HS-27A (cell line): ENCODE measurements at regions not wholly inside any gene's neighbourhood (a gene's known extent, or its start where the extent isn't known, plus 50 kb on each side); places are given as distances from the start of the nearest gene placed in this dataset.

Source experiments
- DNase-seq: peaks from one replicate; pipeline ENCODE4 v3.0.0-alpha.2; 2012; ENCODE audit warnings: low read depth, missing footprints

DNA sequence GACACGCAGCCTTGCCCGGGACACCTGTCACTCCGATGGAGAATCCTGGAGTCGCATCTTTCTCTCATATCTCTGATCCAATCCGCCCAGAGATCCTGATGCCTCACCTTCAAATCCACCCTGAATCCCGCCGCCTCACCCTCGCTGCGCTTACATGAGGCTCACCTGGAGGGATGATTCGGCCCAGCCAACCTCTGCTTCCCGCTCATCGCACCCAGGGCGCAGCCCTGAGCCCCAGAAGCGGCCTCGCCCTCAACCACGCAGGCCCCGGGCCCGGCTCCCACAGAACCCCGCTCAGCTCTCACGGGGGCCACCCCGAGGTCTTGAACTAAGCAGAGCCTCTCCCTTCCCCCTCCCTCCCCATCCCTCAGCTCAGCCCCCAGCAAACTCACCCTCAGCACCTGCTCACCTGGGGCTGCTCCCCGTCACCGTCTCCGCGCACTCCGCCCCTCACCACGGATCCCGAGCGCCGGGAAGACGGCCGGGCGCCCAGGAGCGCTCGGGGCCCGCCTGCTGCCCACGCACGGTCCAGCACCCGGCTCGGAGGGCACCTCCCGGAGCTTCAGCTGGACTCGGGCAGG is 160.0 kb downstream of the NDUFA10 start:
- DNase-seq = no peak

DNA sequence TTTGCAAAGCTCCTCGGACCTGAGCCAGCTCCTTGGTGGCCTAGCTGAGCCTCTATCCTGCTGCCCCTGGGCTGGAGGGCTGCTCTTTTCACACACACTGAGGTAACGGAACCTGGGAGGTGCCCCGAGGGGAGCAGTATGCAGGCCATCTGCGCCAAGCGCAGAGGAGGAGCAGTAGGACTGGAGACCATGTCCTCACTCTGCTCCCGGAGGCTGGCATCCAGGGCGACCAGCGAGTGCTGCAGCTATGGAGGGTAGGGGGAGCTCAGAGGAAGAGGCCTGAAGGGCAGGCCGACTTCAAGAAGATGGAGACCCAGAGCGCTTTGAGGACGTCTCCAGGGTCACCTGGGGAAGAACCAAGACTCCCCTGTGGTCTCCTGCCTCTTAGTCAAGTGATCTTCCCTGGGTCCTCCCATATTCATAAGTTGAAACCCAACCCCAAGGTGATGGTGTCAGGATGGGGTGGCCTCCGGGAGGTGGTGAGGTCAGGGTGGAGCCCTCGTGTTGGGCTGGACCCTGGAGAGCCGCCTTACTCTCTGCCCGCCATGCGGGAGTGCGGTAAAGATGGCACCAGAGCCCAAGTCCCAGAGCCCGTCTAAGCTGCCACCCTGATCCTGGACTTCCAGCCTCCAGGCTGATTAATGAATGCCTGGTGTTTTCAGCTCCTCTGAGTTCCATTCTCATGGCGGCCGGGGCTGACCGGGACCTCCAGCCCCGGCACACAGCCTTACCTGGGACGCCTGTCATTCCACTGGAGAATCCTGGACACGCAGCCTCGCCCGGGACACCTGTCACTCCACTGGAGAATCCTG is 160.7 kb downstream of the NDUFA10 start:
- DNase-seq = no peak

DNA sequence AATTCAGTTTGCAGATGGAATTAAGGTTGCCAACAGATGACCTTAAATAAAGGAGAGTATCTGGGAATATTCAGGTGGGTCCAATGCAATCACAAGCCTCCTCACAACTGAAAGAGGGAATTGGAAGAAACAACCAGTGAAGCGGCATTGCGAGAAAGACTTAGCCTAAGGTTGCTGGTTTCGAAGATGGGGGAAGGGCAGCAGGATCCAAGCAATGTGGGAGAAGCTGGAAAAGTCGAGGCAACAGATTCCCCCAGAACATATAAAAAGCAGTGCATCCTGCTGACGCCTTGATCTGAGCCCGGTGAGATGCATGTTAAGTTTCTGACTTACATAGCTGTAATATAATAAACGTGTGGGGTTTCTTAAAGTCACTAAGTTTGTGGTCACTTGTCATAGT is 162.5 kb downstream of the NDUFA10 start:
- DNase-seq = no peak

DNA sequence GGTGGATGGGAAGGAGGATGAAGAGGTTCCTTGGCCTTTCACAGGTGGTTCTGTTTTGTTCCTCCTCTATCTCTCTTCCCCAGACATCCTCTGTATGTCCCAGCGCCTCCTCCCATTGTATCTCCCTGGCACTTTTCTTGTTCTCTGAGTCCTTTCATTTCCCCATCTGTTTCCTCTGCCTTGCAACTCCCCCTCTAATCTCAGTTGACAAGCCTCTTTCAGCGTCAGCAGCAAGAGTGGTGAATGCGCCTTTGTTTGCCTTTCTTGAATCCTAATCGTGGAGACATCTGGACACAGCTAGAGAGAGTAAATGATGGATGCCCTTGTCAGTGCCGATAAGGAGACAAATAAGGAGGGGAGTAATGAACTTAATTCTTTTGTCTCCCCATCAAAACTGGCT is 167.0 kb downstream of the NDUFA10 start:
- no peak for DNase-seq

DNA sequence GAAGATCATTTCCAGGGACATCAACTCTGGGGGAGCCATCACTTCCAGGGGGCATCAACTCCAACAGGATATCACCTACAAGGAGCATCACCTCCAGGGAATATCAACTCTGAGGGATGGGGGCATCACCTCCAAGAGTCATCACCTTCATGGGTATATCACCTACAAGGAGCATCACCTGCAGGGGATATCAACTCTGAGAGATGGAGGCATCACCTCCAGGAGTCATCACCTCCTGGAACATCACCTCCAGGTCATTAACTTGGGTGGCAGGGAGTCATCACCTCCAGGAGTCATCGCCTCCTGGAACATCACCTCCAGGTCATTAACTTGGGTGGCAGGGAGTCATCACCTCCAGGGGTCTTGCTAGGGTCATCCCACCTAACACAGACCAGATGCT is 167.6 kb downstream of the NDUFA10 start:
- DNase-seq = no peak

DNA sequence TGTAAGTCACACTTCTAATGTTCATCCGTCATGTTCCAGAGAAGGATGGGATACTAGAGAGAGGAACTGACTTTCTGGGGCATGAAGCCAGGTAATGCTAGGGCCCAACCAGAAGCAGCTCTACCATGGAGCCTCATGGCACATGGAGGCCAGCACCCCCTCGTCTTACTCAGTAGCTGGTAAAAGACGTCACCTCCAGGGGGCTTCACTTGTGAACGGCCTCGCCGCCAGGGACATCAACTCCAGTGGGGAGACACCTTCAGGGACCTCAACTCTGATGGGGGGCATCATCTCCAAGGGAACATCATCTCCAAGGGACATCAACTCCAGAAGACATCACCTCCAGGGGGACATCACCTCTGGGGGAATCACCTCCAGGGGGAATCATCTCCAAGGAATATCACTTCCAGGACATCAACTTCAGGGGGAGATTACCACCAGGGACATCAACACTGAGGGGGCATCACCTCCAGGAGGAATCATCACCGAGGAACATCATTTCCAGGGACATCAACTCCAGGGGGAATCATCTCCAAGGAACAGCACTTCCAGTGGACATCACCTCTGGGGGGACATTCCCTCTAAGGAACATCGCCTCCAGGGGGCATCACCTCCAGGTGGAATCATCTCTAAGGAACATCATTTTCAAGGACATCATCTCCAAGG is 168.4 kb downstream of the NDUFA10 start:
- DNase-seq = no peak

DNA sequence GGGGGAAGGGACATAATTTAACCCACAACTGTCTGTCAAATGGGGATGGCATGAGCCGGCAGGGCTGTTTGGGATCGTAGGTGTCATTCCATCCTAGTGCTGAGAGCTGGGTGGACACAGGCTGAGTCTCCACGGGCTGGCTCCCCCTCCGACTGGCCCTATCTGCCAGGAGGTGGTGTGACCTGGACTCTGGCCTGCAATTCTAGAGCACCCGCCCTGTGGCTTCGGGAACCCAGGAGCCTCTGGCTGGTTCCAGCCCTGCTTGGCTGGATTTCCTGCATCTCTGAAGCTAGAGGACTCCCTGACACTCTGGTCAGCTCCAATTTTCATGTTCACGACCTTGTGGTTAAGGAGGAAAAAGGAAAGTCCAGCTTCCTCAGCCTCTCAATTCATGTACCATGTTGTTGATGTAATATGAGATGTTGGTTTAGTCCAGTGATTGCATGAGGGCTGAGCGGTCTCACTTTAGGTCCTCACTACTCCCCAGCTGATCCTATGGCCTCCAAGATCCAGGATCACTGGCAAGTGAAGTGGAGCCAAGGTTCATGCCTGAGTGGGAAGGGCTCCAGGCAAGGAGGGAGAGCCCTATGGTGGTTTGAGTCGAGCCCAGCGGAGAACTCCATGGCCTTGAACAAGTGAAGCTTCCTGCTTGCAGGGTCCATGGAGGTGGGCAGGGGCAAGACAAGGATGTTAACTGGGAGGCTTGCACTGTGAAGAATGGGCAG is 169.1 kb downstream of the NDUFA10 start:
- no peak for DNase-seq

DNA sequence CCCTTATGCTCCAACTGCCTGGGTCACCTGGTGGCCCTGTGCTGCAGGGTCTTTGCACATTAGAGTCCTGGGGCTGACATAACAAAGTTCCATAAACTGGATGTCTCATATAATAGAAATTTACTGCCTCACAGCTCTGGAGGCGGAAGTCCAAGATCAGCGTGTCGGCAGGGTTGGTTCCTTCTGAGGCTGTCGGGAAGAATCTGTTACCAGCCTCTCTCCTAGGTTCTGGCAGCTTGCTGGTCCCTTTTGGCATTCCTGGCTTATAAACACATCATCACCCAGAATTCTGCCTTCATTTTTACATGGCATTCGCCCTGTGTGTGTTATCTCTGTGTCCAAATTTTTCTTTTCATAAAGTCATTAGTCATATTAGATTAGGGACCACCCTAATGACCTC is 170.5 kb downstream of the NDUFA10 start:
- no peak for DNase-seq

DNA sequence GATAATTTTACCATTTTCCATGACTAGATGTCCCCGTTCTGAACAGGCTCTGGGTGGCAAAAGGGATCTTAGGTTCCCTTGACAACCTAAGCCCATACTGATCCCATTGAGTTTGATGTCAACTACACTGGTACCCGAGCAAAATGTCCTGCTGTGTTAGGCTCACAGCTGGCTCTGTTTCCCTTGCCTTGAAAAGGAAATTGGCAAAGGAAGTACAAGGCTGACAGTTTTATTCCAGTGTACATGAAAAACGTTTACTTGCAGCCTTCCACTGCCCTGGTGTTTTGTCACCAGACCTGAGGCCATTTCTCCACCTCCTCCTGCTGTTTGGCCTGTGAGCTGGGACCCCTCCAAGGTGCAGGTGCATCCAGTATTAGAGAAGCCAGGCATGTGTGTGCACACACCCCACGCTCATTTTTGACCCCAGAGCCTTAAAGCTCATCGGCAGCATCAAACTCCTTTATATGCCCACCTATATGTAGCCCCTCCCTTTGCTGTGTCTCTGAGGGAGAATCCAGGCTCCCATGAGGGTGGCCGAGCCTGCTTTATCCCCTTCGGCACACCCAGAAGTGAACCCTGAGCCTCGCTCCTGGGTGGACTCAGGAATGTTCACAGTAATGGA is 171.3 kb downstream of the NDUFA10 start:
- no peak for DNase-seq

DNA sequence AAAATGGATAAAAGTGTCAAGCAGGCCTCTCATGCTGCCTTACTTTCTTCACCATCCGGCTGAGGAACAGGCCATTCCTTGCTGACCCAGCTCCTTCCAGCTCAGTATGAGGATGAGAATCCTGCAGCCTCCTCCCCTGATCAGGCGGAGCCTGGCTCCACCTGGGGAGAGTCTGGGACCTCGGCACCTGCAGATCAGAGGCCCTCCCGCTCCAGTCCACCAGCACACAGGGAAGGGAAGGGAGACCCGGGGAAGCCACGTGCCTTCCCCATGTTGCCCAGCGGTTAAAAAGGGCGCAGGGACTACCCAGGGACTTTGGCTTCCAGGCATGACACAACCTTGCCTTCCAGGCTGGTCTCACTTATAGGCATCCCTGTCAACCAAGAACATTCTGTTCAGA is 172.0 kb downstream of the NDUFA10 start:
- no peak for DNase-seq

DNA sequence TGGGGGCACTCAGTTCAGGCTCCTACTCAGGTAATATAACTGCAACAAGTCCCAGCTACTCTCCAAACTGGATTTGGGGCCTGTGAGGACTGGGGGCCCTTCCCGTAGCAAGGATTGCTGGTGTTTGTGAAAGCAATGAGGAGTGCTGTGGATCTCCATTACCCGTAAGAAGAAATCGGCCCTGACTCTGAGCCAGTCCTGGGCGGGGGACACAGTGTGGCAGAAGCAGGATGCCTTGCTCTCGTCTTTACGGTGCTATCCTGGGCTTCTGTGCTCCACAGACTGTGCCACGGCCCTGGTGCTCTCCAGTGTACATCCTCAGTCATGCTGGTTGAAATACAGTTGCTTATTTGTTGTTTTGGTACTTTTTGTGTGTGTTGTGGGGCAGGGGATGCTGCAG is 172.9 kb downstream of the NDUFA10 start:
- no peak for DNase-seq

DNA sequence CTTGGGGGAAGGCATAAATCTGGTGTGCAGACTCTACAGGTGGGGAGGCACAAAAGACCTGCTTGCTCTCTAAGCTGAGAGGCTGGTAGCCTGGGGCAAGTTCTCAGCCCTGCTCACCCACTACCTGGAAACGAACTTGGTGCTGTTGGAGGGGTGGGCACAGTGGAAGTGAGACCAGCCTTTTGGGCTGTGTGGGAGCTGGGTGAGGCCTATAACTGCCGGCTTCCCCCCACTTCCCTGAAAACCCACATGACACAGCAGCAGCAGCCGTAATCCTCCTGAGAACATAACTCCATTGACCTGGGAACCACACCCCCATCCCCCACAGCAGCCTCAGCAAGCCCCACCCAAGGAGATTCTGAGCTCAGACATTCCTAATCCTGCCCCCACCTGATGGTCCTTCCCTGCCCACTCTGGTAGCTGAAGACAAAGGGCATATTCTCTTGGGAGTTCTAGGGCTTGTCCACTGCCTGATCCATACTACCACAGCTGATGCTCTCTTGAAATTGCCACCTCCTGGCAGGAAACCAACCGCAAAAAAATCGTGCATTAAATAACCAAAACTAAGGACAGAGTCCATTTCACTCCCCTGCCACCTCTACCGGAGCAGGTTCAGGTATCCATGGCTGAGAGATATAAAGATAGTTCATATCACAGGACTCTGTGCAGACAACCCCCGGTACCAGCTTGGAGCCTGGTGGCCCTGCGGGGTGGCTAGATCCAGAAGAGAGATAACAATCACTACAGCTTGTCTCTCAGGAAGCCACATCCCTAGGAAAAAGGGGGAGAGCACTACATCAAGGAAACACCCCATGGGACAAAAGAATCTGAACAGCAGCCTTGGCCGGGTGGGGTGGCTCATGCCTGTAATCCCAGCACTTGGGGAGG is 178.1 kb downstream of the NDUFA10 start:
- DNase-seq = no peak

DNA sequence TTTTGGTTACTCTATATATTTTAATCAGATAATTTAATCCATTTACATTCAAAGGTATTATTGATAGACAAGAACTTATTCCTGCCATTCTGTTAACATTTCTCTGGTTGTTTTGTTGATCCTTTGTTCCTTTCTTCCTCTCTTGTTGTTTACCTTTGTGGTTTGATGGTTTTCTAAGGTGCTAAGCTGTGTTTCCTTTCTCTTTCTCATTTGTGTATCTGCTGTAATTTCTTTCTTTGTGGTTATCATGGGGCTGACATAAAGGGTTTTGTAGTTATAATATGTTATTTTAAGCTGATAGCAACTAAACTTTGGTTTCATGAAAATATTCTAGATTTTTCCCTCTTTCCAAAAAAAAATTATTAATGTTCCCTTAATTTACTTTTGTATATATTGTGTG is 179.2 kb downstream of the NDUFA10 start:
- no peak for DNase-seq

DNA sequence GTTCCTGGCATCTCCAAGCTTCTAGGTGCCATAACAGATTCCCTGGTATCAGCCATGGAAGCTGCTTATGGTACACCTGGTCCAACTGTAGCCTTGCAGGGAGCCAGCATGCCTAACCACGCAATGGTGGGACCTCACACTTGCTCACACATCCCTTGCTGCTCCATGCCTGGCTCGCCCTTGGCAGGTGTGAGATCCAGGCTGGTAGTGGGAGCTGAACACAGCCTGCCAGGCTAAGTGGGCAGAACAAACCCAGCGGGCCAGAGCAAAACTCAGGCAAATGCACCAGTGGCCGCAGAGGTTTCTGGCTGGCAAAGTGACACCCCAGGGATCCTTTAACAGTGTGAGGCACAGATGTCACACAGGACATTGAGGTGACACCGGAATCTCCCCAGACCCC is 185.8 kb downstream of the NDUFA10 start:
- no peak for DNase-seq

DNA sequence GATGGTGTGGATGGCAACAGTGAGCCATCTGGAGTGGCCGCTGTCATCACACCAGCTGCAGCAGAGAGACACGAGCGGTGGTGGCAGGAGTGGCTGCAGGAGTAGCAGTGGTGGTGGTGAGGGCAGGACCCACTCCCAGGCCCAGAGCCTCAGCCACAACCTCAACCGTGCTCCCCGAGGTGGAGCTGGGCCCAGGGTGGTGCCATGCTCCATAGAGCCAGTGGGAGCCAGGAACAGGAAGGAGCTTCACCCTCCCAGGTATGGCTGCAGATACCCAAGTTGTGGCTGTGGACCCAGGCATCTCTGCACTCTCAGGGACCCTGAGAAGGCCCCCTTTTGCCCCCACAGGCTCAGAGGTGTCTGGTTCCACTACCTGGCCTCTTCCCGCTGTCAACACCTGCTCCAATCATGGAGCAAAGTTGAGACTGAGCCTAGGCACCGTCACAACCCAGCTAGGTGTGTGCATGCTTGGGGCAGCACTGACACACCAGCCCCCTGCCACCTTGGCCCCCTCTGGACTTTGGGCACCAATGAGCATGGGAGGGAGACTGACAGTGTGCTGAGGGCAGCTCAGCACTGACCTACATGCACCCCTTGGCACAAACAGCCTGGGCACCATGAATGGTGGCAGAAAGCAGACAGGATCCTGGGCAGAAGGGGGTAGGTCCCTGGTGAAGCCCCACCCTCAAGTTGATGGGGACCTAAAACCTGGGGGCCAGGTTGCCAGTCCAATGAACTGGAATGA is 188.9 kb downstream of the NDUFA10 start:
- no peak for DNase-seq

DNA sequence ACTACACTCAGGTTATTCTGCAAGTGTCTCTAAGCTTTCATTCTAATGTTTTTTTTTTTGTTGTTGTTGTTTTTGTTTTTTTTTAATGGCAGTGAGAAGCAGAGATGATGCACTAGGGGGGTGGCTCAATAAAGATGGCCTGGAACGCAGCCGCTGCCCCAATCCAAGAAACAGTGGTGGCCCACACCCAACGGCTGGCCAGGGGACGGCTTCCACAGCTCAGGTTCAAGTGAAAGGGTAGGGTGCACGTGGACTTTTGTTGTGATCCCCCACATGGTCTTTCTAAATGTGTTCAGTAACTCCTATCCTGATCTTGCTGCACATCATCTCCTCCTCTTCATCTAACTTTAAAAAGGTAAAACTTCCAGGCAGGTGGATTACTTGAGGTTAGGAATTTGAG is 190.1 kb downstream of the NDUFA10 start:
- no peak for DNase-seq

DNA sequence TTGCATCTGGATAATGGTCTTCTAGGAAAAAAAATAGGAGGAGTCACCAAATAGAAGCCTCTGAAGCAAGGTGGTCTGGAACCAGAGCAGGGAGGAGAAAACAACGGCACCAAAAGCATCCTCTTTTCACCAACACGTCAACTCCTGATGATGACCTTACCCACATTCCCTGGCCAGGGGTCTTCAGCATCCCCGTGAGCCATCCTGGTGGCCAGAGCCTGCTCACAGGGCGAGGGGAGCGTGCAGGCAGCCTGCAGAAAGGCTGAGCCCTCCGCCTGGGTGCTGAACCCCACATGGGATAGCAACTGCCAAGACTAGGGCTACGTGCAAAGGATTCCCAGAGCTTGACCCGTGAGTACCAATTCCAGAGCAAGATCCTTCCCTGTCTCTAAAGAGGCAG is 191.0 kb downstream of the NDUFA10 start:
- no peak for DNase-seq

DNA sequence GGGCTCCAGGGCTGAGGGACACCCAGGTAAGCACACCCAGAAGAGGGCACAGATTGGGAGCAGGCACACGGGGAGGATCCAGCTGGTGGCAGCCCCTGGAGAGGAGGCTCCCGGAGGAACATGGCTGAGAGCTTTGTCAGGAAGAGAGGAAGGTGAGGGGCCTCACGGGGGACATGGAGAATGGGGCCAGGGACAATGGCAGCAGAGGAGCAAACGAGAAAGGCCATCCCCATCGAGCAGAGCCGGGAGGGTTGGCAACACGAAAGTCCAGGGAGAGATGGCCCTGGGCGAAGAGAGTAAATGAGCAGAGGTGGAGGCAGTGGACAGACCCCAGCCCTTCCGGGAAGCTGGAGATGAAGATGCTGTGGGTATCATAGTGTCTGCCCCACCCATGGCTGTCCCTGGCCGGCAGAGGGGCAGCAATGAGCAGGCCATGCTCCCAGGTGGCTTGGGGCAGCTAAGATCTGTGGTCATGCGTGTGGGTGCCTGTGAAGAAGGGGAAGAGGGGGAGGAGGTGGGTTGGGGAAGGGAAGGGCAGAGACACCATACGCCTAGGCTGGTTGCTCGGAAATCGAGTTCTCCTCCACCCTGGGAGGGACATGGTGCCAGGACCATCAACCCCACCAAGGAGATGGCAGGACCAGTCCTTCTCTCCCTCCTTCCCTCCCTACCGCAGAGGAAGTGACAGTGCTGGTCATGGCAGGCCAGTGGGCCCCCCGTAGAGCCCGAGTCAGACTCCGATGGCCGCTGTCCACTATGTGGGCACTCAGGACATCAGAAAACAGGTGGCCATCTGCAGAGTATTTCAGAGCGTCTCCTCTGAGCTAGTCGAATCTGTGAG is 191.7 kb downstream of the NDUFA10 start:
- DNase-seq = no peak

DNA sequence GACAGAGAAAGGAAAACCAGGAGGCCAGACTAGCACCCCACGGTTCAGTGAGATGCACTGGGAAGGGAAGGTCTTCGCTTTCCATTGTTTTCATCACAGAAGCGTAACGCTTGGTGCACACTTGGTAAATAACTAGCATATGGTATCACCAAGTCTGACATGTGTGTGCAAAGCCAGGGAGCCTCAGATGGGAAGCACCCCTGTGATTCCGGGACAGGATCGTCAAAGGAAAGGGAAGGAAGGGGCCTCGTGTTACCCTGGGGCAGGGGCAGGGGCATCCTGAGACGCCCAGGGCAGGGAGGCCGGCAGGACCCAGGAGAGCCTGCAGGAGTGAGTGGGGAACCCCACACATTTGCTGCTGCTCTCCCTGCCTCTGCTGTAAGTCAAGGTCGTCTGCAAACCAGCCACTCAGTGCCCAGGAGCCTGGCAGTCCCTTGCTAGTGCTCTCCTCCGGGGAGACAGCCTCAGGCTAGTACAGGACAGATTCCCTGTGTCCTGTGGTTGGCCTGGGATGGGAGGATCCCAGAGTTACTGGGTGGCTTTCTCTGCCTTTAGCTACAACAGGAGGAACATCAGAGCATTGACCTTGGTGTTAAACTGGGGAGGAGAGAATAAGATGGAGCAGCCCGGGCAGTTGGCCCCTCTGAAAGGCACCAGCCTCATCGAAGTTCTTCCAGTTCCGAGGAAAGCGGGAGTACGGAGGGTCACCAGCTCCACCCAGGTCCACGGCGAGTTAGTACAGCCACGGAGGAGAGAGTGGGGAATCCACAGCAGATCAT is 192.5 kb downstream of the NDUFA10 start:
- no peak for DNase-seq
